T47D (cell line): ENCODE measurements at regions not wholly inside any gene's neighbourhood (a gene's known extent, or its start where the extent isn't known, plus 50 kb on each side); places are given as distances from the start of the nearest gene placed in this dataset.
A peak's percentile ranks its signal among the peaks of the same experiment; 100 is the strongest.

Source experiments
- DNase-seq, 2 experiments: peaks; one replicate each; pipeline versions ENCODE4 v3.0.0 to v3.0.0-alpha.2; 2011 to 2012; ENCODE audit warnings: low read depth in 1 of 2, low spot score in 1 of 2
- JUND ChIP-seq: IDR thresholded peaks from 2 replicates; pipeline ENCODE4 v1.6.1; 2012; ENCODE audit warnings: low read depth
- in situ Hi-C: cut with HindIII; loops from 2 replicates; pipeline ENCODE4 v1.10.0; 2016; ENCODE audit warnings: low sequenced_read_pairs, low pct_unique_long_range_greater_than_20kb

GRCh38 chr2:129909651-129910418, 69.6 kb upstream of the RAB6C start:
- DNase-seq = no peak
- in situ Hi-C loops = no loop called here
- no peak for TF ChIP-seq JUND

- no peak for TF ChIP-seq JUND
- no peak for DNase-seq
- in situ Hi-C loops = no loop called here
Observed at GRCh38 chr2:129910446-129911362, 68.8 kb upstream of the RAB6C start.

DNA sequence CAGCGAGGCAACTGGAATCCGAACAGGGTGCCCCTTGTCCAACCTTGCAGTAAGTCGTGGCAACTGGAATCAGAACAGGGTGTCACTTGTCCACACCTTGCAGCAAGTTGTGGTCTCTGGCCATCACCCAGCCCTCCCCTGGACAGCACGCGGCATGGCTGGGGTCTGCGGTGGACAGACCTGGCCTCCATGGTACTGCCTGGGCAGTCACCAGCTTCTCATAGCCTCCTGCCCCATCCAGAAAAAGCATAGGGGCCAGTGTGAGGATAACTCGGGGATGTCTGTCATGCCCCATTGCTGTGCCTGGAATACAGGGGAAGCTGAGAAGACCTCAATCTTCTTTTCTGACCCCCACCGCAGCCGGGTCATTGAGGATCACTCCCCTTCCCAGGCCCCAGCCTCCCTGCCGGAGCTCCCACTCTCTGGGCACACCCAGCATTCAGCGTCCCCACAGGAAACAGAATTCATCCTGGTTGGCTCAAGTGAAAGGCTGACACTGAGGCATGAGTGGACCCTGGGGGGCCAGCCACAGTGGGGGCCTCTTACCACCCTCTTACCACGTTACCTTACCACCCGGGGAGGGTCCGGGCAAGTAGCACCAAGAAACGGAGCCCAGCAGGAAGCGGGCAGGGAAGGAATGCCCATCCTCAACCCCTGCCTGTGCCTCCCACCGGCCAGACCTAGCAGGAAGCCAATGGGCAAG, 68.0 kb upstream of the RAB6C start:
- in situ Hi-C loops = no loop called here
- no peak for TF ChIP-seq JUND
- DNase-seq = no peak

GRCh38 chr2:129912066-129912820, 67.2 kb upstream of the RAB6C start:
- in situ Hi-C loops = no loop called here
- no peak for TF ChIP-seq JUND
- no peak for DNase-seq

- no peak for DNase-seq
- in situ Hi-C loops = no loop called here
- no peak for TF ChIP-seq JUND
Observed at GRCh38 chr2:129912871-129913694, 66.4 kb upstream of the RAB6C start.

DNA sequence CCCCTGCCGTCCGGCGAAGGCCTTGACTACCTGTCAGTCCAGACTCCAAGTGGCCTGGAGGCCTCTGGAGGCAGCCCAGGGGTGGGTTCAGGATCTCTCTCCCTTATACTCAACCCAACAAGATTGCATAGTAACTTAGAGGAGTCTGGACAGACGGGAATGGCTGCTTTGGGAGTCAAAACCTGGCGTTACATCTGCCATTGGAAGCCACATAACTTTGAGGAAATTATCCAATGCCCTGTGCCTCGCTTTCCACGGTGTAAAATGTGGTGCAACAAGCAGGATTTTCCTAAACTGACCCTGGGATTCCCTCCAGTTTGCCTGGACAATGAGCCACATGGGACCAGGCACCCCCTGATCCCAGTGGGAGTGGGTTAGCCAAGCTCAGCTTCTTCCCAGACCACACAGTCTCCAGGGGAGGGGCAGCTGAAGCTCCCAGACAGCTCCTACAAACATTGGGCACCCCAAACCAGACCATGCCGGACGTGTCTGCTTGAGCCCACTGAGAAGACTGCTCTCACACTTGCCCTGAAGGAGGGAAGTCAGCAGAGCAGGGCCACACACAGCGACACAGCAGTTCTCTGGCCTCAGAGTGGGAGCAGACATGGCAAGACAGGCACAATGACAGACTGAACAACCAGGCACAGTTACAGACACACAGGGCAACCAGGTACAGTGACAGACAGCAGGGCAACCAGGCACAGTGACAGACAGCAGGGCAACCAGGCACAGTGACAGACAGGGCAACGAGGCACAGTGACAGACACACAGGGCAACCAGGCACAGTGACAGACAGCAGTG, 65.6 kb upstream of the RAB6C start:
- no peak for DNase-seq
- TF ChIP-seq JUND = no peak
- in situ Hi-C loops = no loop called here

DNA sequence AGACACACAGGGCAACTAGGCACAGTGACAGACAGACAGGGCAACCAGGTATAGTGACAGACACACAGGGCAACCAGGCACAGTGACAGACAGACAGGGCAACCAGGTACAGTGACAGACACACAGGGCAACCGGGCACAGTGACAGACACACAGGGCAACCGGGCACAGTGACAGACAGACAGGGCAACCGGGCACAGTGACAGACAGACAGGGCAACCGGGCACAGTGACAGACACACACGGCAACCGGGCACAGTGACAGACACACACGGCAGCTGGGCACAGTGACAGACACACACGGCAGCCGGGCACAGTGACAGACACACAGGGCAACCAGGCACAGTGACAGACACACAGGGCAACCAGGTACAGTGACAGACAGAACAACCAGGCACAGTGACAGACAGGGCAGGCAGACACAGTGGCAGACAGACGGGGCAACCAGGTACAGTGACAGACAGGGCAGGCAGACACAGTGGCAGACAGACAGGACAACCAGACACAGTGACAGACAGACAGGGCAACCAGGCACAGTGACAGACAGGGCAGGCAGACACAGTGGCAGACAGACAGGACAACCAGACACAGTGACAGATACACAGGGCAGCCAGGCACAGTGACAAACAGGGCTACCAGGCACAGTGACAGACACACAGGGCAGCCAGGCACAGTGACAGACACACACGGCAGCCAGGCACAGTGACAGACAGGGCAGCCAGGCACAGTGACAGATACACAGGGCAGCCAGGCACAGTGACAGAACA, 64.7 kb upstream of the RAB6C start:
- TF ChIP-seq JUND = no peak
- DNase-seq = peak in 1 of 2 experiments; percentile 37
- in situ Hi-C loops = no loop called here

DNA sequence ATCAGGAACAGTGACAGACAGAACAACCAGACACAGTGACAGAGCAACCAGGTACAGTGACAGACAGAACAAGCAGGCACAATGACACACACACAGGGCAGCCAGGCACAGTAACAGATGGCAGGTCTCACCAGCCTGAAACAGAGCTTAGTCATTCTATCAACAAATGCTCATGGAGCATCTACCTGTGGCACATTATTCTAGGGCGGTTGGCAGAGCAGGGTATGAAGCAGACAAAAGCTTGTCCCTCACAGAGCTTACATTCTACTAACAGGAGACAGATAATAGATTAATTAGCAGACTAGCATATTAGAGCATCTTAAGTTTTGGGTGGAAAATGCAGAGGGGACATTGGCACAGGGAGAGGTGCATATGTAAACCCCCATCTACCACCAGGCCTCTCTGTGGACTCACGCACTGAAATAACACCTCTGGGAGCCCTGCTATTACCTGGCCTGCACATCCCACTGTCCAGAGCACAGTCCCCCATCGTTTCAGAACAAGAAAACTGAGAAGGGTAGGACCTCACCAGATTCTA, 64.1 kb upstream of the RAB6C start:
- DNase-seq = no peak

DNA sequence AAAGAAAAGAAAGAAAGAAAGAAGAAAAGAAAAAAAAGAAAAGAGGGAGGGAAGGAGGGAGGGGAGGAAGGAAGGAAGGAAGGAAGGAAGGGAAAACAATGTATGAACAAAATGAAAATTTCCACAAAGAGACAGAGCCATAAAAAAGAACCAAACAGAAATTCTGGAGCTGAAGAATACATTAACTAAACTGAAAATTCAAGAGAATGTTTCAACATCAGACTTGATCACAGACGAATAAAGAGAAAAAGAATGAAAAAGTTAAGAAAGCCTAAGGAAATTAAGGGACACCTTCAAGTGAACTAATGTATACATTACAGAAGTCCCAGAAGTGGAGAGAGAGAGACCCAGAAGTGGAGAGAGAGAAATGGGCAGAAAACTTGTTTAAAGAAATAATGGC, 60.9 kb upstream of the RAB6C start:
- DNase-seq = no peak
- TF ChIP-seq JUND = no peak
- in situ Hi-C loops = no loop called here

More for the DNA sequence above, 64.1 kb upstream of the RAB6C start:
- TF ChIP-seq JUND = no peak
- in situ Hi-C loops = no loop called here
